Stimulated activated CD8-positive, alpha-beta memory T cell treated with anti-CD3 and anti-CD28 coated beads, Interleukin-15, amount 100 ng/mL, for 24 hours (primary cell): ENCODE measurements at regions not wholly inside any gene's neighbourhood (a gene's known extent, or its start where the extent isn't known, plus 50 kb on each side); places are given as distances from the start of the nearest gene placed in this dataset.

ENCODE experiments used
- DNase-seq: peaks from one replicate; pipeline ENCODE4 v3.0.0-alpha.2; 2020; ENCODE audit warnings: low read depth

DNA sequence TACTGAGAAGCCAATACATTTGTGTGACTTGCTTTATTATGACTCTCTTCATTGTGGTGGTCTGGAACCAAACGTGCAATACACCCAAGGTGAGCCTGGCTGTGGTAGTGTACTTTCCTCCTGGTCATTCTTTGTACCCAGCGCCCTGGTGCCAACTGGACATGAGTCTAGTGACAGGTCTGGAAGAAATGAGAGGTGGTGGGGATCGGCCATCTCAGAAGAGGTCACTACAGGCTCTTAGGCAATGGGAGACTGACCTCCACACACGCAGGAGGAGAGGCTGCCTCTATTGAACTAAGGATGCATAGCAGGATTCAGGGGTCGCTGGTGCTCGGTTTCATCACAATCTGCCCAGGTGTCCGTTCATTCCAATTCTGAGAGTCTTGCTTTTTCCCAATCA lies 56.4 kb upstream of the RTL6 start:
- no peak for DNase-seq

DNA sequence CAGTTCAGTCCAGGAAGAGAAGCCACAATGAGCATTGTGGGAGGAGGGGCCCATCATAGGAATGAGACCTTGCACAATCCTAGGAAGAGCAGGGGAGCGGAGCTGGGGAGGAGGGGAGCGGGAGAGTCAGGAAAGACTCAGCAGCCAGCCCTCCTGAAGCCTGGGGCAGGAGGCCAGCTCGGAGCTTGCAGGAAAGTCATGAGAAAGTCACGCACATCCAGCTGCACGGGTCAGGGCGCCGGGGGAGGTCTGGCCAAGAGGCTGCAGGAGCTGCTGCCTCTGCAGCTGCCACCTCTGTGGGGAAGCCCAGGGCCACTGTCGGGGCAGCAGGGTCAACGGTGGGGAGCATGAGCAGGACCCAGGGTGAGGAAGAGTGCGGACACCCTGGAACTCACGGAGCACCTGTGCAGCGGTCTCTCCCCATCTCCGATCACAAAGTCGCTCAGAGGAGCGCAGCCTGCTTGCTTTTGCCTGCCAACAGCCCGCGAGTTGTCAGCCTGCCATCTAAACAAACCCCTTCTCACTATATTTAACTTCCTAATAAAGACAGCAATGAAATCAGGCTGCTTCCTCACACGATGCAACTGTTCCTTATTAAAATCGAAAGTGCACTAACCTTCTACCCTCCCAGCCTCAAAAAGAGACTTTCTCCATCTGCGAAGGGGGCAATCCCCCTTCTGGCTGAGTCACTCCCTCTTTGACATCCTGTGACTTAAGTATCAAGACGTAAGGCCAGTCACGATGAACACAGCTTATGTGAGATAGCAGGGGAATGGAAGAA lies 52.9 kb upstream of the RTL6 start:
- no peak for DNase-seq

DNA sequence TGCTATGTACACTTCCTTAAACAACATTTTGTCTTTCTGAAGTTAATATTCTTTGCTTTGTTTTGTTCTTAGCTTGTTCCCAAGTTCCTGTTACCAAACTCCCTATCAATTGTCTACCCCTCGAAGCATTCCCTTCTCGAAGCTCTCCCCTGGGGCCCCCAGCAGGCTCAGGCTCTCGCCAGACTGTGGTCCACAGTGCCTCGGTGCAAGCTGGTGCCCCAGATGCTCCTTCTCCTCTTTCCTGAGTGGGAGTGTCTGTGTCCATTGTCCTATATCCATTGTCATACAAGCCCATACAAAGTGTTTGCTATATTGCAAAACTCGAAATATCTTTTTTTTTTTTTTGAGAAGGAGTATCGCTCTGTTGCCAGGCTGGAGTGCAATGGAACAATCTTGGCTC lies 51.7 kb upstream of the RTL6 start:
- DNase-seq, result no peak

DNA sequence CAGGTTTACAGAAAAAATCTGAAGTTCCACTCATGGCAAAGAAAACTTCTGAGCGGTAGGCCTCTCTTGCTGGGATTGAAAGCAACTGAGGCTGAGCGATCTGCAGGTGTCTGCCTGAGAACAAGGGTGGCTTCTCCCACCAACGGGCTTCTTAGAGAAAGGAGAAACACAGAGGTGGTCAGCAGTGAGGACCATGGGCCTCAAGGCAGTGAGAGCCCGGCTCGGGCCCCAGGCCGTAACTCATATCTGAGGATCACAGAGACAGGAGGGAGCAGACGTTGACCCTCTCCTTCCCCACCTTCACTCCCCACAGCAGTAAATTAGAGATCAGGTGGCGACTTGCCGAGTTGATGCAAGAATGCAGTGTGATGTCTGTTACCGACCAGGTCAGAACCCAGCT lies 50.9 kb upstream of the RTL6 start:
- no peak for DNase-seq
